ENCODE measurements at regions not wholly inside any gene's neighbourhood (a gene's known extent, or its start where the extent isn't known, plus 50 kb on each side); places are given as distances from the start of the nearest gene placed in this dataset.

DNA sequence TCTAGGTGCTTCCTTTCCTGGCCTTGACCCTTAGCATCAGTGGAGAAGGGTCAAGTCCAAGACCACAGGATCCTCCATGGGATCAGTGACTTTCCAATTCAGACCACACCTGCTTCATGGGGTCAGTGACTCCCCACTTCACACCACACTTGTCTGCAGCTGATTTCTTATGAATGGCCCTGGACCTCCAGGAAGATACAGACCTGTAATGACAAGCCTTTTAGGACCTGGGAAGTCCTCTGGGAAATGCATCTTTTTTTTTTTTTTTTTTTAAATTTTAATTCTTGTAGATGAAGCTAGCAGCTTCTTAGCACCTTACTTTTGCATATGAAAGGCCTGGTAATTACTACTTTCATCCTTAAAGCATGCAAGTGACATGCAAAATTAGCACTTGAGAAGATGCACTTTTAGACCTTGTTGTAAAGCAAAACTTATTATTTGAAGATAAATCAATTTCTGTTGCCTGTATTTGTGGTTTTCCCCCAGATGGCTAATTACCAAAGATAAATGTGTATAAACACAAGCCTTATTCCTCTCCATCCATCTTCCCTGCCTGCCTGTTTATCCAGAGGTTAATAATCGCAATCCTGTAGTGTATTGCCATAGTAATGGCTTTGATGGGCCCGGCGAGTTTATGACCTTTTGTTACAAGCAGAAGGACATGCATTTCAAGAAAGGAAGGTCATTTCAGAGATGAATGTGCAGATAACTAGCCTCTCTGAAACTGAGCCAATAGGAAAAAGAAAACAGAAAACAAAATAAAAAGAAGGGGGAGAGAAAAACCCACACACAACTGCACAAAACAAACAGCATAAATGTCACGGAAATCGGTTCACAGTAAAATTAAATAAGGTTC lies 1018.7 kb downstream of the TYW1 start:
- H3K9me3 ChIP-seq (ENCODE audit: low read length) = no peaks in the 10 kb centered on the region
- no peaks in the 10 kb centered on the region for H3K36me3 ChIP-seq (ENCODE audit: insufficient read depth, low read length)
- H3K4me1 ChIP-seq (ENCODE audit: insufficient read depth, low read length) = no peaks in the 10 kb centered on the region
- no peak overlapping the region for H3K4me3 ChIP-seq (ENCODE audit: low read length)
- H3K27me3 ChIP-seq (ENCODE audit: insufficient read depth, low read length) = no peaks in the 10 kb centered on the region
- no peak overlapping the region for H2AFZ ChIP-seq (ENCODE audit: low read depth, low read length)

GRCh38 chr7:68015978-68016532 lies 1019.4 kb downstream of the TYW1 start:
- H3K4me3 ChIP-seq (ENCODE audit: low read length) = no peak overlapping the region
- H3K36me3 ChIP-seq (ENCODE audit: insufficient read depth, low read length) = no peaks in the 10 kb centered on the region
- H3K27me3 ChIP-seq (ENCODE audit: insufficient read depth, low read length) = no peaks in the 10 kb centered on the region
- no peaks in the 10 kb centered on the region for H3K9me3 ChIP-seq (ENCODE audit: low read length)
- no peaks in the 10 kb centered on the region for H3K4me1 ChIP-seq (ENCODE audit: insufficient read depth, low read length)
- H2AFZ ChIP-seq (ENCODE audit: low read depth, low read length) = no peak overlapping the region

GRCh38 chr7:68020102-68020501 lies 1023.5 kb downstream of the TYW1 start:
- no peaks in the 10 kb centered on the region for H3K9me3 ChIP-seq (ENCODE audit: low read length)
- no peak overlapping the region for H2AFZ ChIP-seq (ENCODE audit: low read depth, low read length)
- no peaks in the 10 kb centered on the region for H3K27me3 ChIP-seq (ENCODE audit: insufficient read depth, low read length)
- no peaks in the 10 kb centered on the region for H3K36me3 ChIP-seq (ENCODE audit: insufficient read depth, low read length)
- no peak overlapping the region for H3K4me3 ChIP-seq (ENCODE audit: low read length)
- no peaks in the 10 kb centered on the region for H3K4me1 ChIP-seq (ENCODE audit: insufficient read depth, low read length)

GRCh38 chr7:68025369-68025768 lies 1028.7 kb downstream of the TYW1 start:
- Histone ChIP-seq H3K27me3 (ENCODE audit: insufficient read depth, low read length) (no peaks in the 10 kb centered on the region), H3K9me3 (ENCODE audit: low read length) (no peaks in the 10 kb centered on the region), H3K4me3 (ENCODE audit: low read length) (no peak overlapping the region), H2AFZ (ENCODE audit: low read depth, low read length) (no peak overlapping the region), H3K36me3 (ENCODE audit: insufficient read depth, low read length) (no peaks in the 10 kb centered on the region), H3K4me1 (ENCODE audit: insufficient read depth, low read length) (no peaks in the 10 kb centered on the region)

DNA sequence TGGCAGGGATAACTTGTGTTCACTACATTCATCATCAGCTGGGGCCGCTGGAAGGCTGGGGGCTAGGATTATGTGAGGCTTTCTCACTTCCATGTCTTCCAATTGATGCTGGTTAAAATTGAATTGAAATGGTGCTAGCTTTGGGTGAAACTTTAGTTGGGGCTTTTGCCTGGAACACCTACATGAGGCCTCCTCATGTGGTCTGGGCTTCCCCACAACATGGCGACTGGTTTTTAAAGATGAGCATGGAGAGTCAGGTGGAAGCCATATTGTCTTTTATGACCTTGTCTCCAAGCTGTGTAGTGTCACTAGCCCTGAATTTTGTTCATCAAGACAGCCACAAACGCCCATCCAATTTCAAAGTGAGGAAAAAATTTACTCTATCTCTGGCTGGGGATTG lies 1033.9 kb downstream of the TYW1 start:
- Histone ChIP-seq H3K9me3 (ENCODE audit: low read length) (no peaks in the 10 kb centered on the region), H3K27me3 (ENCODE audit: insufficient read depth, low read length) (no peaks in the 10 kb centered on the region), H3K4me1 (ENCODE audit: insufficient read depth, low read length) (no peaks in the 10 kb centered on the region), H2AFZ (ENCODE audit: low read depth, low read length) (no peak overlapping the region), H3K36me3 (ENCODE audit: insufficient read depth, low read length) (no peaks in the 10 kb centered on the region), H3K4me3 (ENCODE audit: low read length) (no peak overlapping the region)

- no peak overlapping the region for H2AFZ ChIP-seq (ENCODE audit: low read depth, low read length)
These were observed 1034.7 kb downstream of the TYW1 start for GRCh38 chr7:68031180-68031943.

GRCh38 chr7:68038621-68039314 lies 1042.1 kb downstream of the TYW1 start:
- Histone ChIP-seq H3K36me3 (ENCODE audit: insufficient read depth, low read length) (no peaks in the 10 kb centered on the region), H2AFZ (ENCODE audit: low read depth, low read length) (no peak overlapping the region), H3K9me3 (ENCODE audit: low read length) (no peaks in the 10 kb centered on the region), H3K4me1 (ENCODE audit: insufficient read depth, low read length) (no peaks in the 10 kb centered on the region), H3K27me3 (ENCODE audit: insufficient read depth, low read length) (no peaks in the 10 kb centered on the region), H3K4me3 (ENCODE audit: low read length) (no peak overlapping the region)

More at GRCh38 chr7:68031180-68031943, 1034.7 kb downstream of the TYW1 start:
- H3K9me3 ChIP-seq (ENCODE audit: low read length) = no peaks in the 10 kb centered on the region
- no peaks in the 10 kb centered on the region for H3K27me3 ChIP-seq (ENCODE audit: insufficient read depth, low read length)
- H3K36me3 ChIP-seq (ENCODE audit: insufficient read depth, low read length) = no peaks in the 10 kb centered on the region
- H3K4me1 ChIP-seq (ENCODE audit: insufficient read depth, low read length) = no peaks in the 10 kb centered on the region
- H3K4me3 ChIP-seq (ENCODE audit: low read length) = no peak overlapping the region

DNA sequence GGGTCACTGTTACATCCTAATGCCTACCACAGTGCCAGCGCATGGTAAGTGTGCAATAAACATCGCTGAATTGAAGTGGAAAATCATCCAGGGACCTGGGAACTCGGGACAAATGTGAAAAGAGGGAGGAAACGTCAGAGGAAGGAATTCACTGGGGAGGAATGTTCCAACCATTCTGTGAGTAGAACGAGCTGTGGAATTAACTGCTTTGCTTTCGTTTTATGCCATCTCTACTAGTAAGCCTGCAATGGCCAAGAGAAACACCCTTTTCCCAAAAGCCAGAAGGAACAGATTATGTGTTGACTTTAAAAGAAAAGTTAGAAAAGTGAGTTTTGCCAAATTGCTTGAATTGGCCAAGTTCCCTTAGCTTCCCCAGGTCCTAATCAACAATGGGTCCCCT lies 1044.9 kb downstream of the TYW1 start:
- no peak overlapping the region for H3K4me3 ChIP-seq (ENCODE audit: low read length)
- no peaks in the 10 kb centered on the region for H3K27me3 ChIP-seq (ENCODE audit: insufficient read depth, low read length)
- no peaks in the 10 kb centered on the region for H3K36me3 ChIP-seq (ENCODE audit: insufficient read depth, low read length)
- no peaks in the 10 kb centered on the region for H3K9me3 ChIP-seq (ENCODE audit: low read length)
- H2AFZ ChIP-seq (ENCODE audit: low read depth, low read length) = no peak overlapping the region
- H3K4me1 ChIP-seq (ENCODE audit: insufficient read depth, low read length) = no peaks in the 10 kb centered on the region

DNA sequence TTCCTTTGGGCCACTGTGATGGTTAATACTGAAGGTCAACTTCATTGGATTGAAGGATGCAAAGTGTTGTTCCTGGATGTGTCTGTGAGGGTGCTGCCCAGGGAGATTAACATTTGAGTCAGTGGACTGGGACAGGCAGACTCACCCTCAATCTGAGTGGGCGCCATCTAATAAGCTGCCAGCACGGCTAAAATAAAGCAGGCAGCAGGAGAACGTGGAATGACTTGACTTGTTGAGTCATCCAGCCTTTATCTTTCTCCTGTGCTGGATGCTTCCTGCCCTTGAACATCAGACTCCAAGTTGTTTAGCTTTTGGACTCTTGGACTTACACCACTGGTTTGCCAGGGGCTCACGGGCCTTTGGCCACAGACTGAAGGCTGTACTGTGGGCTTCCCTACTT lies 1046.9 kb downstream of the TYW1 start:
- Histone ChIP-seq H3K4me1 (ENCODE audit: insufficient read depth, low read length) (no peaks in the 10 kb centered on the region), H3K9me3 (ENCODE audit: low read length) (no peaks in the 10 kb centered on the region), H3K27me3 (ENCODE audit: insufficient read depth, low read length) (no peaks in the 10 kb centered on the region), H3K36me3 (ENCODE audit: insufficient read depth, low read length) (no peaks in the 10 kb centered on the region), H2AFZ (ENCODE audit: low read depth, low read length) (no peak overlapping the region), H3K4me3 (ENCODE audit: low read length) (no peak overlapping the region)

GRCh38 chr7:68050627-68051026 lies 1054.0 kb downstream of the TYW1 start:
- no peak overlapping the region for H3K4me3 ChIP-seq (ENCODE audit: low read length)
- H3K9me3 ChIP-seq (ENCODE audit: low read length) = no peaks in the 10 kb centered on the region
- no peaks in the 10 kb centered on the region for H3K36me3 ChIP-seq (ENCODE audit: insufficient read depth, low read length)

GRCh38 chr7:68058014-68058413 lies 1061.4 kb downstream of the TYW1 start:
- Histone ChIP-seq H3K36me3 (ENCODE audit: insufficient read depth, low read length) (no peaks in the 10 kb centered on the region), H2AFZ (ENCODE audit: low read depth, low read length) (no peak overlapping the region), H3K9me3 (ENCODE audit: low read length) (no peaks in the 10 kb centered on the region), H3K4me3 (ENCODE audit: low read length) (no peak overlapping the region), H3K27me3 (ENCODE audit: insufficient read depth, low read length) (no peaks in the 10 kb centered on the region), H3K4me1 (ENCODE audit: insufficient read depth, low read length) (no peaks in the 10 kb centered on the region)

More at GRCh38 chr7:68050627-68051026, 1054.0 kb downstream of the TYW1 start:
- Histone ChIP-seq H2AFZ (ENCODE audit: low read depth, low read length) (no peak overlapping the region), H3K27me3 (ENCODE audit: insufficient read depth, low read length) (no peaks in the 10 kb centered on the region), H3K4me1 (ENCODE audit: insufficient read depth, low read length) (no peaks in the 10 kb centered on the region)

DNA sequence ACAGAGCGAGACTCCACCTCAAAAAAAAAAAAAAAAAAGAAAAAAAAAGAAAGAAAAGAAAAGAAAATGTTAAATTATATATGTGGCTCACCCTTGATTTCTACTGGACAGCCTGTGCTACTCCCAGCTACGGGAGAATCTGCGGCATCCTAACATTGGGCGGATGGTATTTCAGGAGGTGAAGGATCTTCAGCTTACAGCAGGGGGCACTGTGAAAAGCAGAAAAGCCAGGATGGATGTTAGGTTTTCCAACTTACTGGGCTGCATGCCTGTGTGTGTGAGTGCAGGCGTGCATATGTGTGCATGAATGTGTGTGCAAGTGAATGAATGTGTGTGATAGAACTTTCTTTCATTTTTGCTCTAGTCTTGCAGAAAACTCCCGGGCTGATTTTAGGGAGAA lies 1066.5 kb downstream of the TYW1 start:
- Histone ChIP-seq H3K4me3 (ENCODE audit: low read length) (no peak overlapping the region), H2AFZ (ENCODE audit: low read depth, low read length) (no peak overlapping the region), H3K36me3 (ENCODE audit: insufficient read depth, low read length) (no peaks in the 10 kb centered on the region), H3K27me3 (ENCODE audit: insufficient read depth, low read length) (no peaks in the 10 kb centered on the region), H3K4me1 (ENCODE audit: insufficient read depth, low read length) (no peaks in the 10 kb centered on the region), H3K9me3 (ENCODE audit: low read length) (no peaks in the 10 kb centered on the region)

DNA sequence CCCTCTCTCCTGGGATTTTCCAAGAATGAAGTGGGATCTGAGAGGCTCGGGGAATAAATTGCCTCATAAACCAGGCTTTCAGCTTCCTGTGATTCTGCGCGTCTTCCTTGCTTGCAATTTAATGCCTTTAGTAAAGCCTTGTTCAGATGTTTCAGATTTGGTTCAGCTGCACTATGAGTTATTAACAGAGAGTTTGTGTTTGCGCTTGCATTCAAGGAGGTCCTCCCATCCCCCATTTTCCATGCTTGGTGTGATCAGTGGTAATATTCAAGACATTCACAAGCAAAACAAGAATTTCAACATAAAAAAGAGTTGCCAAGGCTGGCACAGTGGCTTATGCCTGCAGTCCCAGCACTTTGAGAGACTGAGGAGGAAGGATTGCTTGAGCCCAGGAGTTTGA lies 1068.9 kb downstream of the TYW1 start:
- H3K9me3 ChIP-seq (ENCODE audit: low read length) = no peaks in the 10 kb centered on the region
- H3K4me3 ChIP-seq (ENCODE audit: low read length) = no peak overlapping the region
- no peaks in the 10 kb centered on the region for H3K27me3 ChIP-seq (ENCODE audit: insufficient read depth, low read length)
- H2AFZ ChIP-seq (ENCODE audit: low read depth, low read length) = no peak overlapping the region
- no peaks in the 10 kb centered on the region for H3K36me3 ChIP-seq (ENCODE audit: insufficient read depth, low read length)
- no peaks in the 10 kb centered on the region for H3K4me1 ChIP-seq (ENCODE audit: insufficient read depth, low read length)
